HG02870 (cell line): ENCODE measurements at regions not wholly inside any gene's neighbourhood (a gene's known extent, or its start where the extent isn't known, plus 50 kb on each side); places are given as distances from the start of the nearest gene placed in this dataset.
"Not testable (repeated sequence)": the region's sequence is repeated elsewhere in the genome, so short reads cannot be mapped to it uniquely, and the experiment has no call there.

ENCODE experiments used
- ATAC-seq: cut with Tn5 transposase; IDR thresholded peaks from one replicate; pipeline ENCODE4 v1.9.1; 2021; ENCODE audit warnings: mild to moderate bottlenecking, moderate library complexity; ENCODE audit not compliant: unreplicated experiment

DNA sequence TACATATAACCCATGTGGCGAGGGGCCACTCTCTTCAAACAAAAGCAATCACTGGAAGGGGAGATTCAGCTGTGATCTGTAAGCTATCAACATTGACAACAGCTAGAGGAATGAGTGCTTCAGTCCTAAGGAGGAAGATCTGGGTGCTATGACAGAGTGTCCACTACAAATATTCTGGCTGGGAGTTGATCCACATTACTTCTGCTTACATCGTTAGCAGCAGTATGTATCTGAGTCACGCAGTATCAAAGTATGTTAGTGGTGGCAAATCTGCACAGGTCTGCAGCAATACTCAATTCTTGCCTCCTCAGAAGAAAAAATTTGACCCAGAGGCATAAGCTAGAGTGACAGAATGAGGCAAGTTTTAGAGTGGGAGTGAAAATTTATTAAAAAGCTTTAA lies 267.0 kb downstream of the PTH2R start:
- ATAC-seq: no peak

DNA sequence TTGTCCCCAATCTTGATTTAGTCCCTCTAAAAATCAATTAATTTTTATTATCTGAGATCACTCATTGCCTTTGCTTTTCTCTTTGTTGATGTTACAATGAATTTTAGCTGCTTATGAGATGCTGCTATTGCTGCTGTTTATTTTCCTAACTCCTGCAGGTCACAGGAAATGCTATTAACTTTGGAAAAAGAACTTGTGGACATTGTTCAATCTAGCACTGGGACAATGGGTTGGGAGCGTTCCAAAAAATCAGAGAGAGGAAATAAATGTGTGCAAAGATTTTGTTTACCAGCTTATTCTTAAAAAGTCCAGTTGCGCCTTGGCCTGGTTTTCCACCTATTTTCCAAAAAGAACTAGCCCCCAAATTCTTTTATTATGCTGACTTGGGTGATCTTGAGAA lies 268.3 kb downstream of the PTH2R start:
- no peak for ATAC-seq

DNA sequence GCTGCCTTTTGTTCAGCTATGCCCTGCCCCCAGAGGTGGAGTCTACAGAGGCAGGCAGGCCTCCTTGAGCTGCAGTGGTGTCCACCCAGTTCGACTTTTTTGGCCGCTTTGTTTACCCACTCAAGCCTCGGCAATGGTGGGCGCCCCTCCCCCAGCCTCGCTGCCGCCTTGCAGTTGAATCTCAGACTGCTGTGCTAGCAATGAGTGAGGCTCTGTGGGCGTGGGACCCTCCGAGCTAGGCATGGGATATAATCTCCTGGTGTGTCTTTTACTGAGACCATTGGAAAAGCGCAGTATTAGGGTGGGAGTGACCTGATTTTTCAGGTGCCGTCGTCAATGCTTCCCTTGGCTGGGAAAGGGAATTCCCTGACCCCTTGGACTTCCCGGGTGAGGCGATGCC lies 279.3 kb downstream of the PTH2R start:
- not testable (repeated sequence) for ATAC-seq

GRCh38 chr2:208686665-208687064 lies 280.1 kb downstream of the PTH2R start:
- no peak for ATAC-seq

DNA sequence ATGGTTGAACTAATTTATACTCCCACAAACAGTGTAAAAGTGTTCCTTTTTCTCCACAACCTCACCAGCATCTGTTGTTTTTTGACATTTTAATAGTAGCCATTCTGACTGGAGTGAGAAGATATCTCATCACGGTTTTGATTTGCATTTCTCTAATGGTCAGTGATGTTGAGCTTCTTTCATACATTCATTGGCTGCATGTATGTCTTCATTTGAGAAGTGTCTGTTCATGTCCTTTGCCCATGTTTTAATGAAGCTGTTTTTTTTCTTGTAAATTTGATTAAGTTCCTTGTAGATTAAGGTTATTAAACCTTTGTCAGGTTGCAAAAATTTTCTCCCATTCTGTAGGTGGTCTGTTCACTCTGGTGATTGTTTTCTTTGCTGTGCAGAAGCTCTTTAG lies 281.1 kb downstream of the PTH2R start:
- not testable (repeated sequence) for ATAC-seq

DNA sequence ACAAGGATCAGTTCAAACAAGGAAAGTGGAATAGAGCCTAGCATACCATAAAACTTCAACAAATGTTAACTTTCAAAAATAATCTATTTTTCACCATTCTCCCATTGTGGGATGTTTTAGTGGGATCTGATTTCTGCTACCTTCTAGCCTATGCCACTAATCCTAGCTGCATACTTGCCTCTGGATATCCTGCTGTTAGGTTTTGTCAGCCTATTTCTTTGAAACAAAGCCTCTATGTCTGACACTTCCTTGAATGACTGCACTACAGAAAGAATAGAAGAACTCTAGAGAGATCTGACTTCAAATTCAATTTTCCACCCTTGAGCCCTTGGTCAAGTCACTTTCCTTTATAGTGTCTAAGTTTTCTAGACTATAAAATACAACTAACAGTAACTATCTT lies 291.5 kb downstream of the PTH2R start:
- no peak for ATAC-seq

GRCh38 chr2:208708486-208708885 lies 301.9 kb downstream of the PTH2R start:
- no peak for ATAC-seq

GRCh38 chr2:208711598-208711997 lies 305.0 kb downstream of the PTH2R start:
- no peak for ATAC-seq

DNA sequence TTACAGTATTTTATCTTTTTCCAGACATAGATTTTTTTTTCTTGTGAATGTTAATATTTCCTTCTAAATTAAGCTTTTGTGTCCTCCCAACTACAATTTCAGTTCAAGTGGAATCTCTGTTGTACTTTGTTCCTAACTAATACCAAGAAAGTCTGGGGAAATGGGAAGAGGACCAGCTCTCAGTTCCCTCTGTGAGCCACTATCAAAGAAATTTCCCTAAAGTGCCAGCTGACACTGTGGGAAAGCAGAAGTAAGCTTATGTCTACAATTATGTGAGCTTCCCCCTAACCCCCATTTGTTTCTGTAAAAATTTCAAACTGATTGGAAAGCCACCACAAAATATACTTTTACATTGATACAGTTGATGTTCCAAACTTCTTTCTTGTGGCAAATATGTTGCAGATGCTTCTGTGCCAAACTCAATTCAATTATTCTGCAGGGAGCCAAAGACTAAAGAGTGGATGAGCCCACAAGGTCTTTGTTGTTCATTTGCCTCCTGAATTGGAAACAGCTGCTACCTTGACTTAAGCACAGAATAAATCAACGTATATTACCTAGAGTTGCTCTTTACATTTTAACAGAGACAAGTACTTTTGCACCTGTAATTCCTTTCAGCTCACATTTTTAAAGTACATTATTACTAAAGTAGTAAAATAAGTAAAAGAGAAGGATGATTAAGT lies 306.6 kb downstream of the PTH2R start:
- ATAC-seq: no peak

- ATAC-seq: no peak
These were observed 312.2 kb downstream of the PTH2R start for GRCh38 chr2:208718828-208719227.

DNA sequence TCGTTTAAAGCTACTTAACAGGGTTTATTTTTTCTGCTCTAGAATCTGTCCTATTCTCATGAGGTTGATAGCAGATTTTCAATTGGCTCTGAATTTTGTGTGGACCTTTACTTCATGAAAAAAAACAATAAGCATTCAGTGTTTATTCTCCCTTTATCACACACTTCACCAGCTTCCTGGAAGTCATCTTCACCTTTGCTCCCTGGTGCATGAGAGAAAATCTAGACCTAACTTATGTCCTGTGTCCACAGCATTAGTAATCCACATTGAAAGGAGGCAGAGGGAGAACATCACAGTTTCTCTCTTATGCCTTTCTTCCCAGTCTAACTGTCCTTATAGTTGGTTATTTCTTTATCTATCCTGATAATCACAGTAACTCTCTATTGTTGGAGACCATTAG lies 316.1 kb downstream of the PTH2R start:
- no peak for ATAC-seq

DNA sequence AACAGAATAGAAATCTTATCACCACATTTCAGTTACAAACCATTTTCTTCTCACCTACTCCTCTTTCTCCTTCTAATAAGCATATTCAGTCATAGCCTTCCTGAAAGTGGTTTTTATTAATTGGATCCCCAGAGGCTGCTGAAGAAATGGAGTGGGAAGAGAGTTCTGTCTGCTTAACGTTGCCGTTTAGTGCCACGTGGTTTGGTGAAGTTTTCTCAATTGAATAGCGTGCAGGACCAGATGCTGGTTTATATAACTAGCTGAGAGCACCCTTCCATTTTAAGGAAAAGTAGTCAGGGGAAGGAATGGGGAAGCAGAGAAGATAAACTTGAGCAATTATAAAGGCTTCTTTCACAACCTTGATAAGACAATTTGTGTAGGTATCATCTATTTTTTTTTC lies 318.7 kb downstream of the PTH2R start:
- no peak for ATAC-seq

DNA sequence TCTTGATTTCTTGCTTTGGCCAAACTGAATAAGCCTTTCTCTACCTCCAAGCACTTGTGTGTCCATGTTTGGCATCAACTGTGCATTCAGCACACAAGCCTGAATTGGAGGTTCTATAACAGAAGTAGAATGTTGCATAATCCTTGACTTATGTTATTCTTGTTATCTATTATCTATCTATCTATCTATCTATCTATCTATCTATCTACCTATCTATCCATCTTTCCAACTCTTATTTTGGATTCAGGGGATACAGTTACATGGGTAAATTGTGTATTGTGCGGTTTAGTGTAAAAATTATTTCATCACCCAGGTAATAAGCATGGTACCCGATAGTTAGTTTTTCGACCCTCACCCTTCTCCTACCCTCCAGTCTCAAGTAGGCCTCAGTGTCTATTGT lies 319.6 kb downstream of the PTH2R start:
- ATAC-seq: no peak

GRCh38 chr2:208751663-208752415 lies 345.2 kb downstream of the PTH2R start:
- ATAC-seq: not testable (repeated sequence)

GRCh38 chr2:208757364-208757763 lies 350.8 kb downstream of the PTH2R start:
- no peak for ATAC-seq

DNA sequence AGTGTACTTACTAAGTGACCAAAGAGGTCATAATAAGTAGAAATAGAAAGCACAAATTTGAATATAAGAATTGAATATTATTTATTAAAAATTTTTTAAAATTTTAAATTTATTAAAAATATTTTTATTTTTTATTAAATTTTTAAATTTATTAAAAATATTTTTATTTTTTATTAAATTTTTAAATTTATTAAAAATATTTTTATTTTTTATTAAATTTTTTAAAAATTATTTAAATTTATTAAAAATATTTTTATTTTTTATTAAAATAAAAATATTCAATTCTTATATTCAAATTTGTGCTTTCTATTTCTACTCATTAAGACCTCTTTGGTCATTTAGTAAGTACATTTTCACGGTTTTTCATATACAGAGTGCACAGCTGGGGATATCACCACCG lies 366.5 kb downstream of the PTH2R start:
- ATAC-seq: not testable (repeated sequence)

DNA sequence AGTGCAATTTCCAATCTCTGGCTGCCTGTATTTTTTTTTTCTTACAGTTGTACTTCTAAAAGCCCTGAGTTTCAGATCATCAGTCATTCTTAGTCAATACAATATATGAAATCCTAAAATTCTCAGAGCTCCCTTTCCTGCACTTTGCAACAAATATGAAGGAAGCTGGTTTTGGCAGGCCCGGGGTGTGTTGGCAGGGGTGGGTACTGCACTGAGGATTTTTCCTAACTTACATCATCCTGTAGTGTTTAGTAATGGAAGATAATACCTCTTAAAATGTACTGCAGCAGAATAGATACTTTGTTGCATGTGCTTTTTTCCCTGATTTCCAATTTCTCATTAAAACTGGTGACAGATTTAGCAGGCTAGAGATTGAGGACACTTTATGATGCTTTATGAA lies 374.6 kb downstream of the PTH2R start:
- ATAC-seq: no peak

- ATAC-seq: no peak
These were observed 375.5 kb downstream of the PTH2R start for GRCh38 chr2:208782097-208782496.

DNA sequence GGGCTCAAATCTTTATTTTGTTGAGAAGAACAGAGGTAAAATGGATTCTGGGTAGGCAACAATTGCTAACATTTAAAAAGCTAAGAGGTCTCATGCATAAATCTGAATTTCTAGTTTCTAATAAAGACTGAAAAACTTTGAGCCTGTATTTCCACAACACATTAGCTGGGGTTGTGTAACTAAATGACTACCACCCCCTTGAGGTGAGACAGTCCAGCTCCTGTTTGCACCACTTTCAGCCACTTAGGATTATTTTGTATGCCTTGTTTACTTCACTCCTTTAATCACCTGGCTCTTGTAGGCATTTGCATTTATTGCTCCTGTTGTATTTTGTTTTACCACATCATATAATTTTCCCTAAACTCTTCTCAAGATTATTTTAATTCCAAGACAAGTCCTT lies 376.6 kb downstream of the PTH2R start:
- ATAC-seq: no peak

GRCh38 chr2:208784774-208785173 lies 378.2 kb downstream of the PTH2R start:
- not testable (repeated sequence) for ATAC-seq

GRCh38 chr2:208791257-208791656 lies 384.7 kb downstream of the PTH2R start:
- no peak for ATAC-seq

DNA sequence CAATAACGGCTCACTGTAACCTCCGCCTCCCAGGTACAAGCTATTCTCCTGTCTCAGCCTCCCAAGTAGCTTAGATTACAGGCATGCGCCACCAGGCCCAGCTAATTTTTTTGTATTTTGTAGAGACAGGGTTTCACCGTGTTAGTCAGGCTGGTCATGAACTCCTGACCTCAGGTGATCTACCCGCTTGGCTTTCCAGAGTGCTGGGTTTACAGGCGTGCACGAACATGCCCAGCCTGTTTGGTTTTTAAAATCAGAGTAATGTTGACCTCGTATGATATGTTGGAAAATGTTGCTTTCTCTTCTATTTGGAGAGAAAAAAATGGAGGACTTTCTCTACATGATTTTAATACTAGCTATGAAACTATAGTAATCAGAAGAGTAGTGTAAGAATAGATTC lies 386.2 kb downstream of the PTH2R start:
- ATAC-seq: no peak

- ATAC-seq: no peak
These were observed 386.8 kb downstream of the PTH2R start for GRCh38 chr2:208793434-208793833.
